ENCODE measurements at regions not wholly inside any gene's neighbourhood (a gene's known extent, or its start where the extent isn't known, plus 50 kb on each side); places are given as distances from the start of the nearest gene placed in this dataset.

DNA sequence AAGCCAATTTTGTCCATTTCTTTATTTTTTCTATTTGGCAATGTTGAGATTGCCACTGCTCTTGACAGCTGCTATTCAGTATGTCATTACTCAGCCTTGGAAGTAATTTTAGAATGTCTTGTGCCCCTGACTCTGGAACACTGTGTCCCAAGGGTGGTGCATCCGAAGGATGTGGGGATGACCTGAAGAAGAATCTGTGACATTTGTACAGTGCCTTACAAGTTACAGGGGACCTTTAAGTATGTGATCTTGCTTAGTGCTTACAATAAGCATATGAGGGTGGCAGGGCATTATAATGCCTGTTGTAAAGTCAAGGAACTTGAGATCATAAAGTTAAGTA is 239.5 kb downstream of the REEP3 start:
- ChIA-PET CTCF (no interaction called here), POLR2A (no interaction called here)
- no TSS peak for BruUV-seq (replicated peaks)

DNA sequence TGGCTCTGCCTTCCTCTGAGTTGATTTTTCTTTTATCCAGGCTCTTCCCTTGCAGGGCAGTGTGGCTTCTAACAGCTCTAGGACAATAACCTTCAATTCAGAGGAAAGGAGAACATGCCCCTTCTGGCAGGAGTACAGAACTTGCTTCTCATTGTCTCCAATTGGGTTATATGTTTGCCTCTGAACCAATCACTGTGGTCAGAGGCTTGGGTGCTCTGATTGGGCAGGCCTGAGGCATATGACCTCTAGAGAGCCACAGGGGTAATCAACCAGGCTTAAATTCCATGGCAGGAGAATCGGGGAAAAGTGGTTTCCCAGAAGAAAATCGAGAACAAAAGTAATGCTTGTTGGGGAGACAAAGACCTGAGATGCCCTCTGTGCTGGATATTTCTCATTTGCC is 240.0 kb downstream of the REEP3 start:
- Mint-ChIP-seq H3K27me3 (ENCODE audit: insufficient read depth, unreplicated experiment) (no peaks in the 10 kb centered on the region), H3K4me3 (ENCODE audit: unreplicated experiment) (no peak overlapping the region), H3K9me3 (ENCODE audit: unreplicated experiment) (no peaks in the 10 kb centered on the region), H3K27ac (ENCODE audit: unreplicated experiment) (no peak overlapping the region), H3K4me1 (ENCODE audit: low read depth, unreplicated experiment) (peaks cover 3% of the 10 kb centered on the region), H3K36me3 (ENCODE audit: insufficient read depth, unreplicated experiment) (no peaks in the 10 kb centered on the region)
- BruUV-seq (replicated peaks): no TSS peak
- DNase-seq: no peak
- Histone ChIP-seq H3K4me1 (peaks cover 7% of the 10 kb centered on the region), H3K27me3 (replicated peaks; ENCODE audit: control insufficient read depth, insufficient read depth, low read length) (no peaks in the 10 kb centered on the region), H3K9me3 (no peaks in the 10 kb centered on the region), H3K4me3 (ENCODE audit: low read depth, low read length) (no peak overlapping the region), H3K36me3 (ENCODE audit: control insufficient read depth, insufficient read depth, low read length) (no peaks in the 10 kb centered on the region)
- CTCF ChIA-PET: no interaction called here
- POLR2A ChIA-PET: no interaction called here
- TF ChIP-seq, protein P1, sequence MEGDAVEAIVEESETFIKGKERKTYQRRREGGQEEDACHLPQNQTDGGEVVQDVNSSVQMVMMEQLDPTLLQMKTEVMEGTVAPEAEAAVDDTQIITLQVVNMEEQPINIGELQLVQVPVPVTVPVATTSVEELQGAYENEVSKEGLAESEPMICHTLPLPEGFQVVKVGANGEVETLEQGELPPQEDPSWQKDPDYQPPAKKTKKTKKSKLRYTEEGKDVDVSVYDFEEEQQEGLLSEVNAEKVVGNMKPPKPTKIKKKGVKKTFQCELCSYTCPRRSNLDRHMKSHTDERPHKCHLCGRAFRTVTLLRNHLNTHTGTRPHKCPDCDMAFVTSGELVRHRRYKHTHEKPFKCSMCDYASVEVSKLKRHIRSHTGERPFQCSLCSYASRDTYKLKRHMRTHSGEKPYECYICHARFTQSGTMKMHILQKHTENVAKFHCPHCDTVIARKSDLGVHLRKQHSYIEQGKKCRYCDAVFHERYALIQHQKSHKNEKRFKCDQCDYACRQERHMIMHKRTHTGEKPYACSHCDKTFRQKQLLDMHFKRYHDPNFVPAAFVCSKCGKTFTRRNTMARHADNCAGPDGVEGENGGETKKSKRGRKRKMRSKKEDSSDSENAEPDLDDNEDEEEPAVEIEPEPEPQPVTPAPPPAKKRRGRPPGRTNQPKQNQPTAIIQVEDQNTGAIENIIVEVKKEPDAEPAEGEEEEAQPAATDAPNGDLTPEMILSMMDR (IDR thresholded peaks at IDR 0.05; ENCODE audit: insufficient read depth in 1 of 2, low read depth in 1 of 2, low read length in 1 of 2, severe bottlenecking in 1 of 2, unreplicated experiment in 1 of 2): no peak
- intact Hi-C loops (cut with micrococcal nuclease; ENCODE audit: unreplicated experiment): no loop called here

More for the DNA sequence above, 239.5 kb downstream of the REEP3 start:
- H3K27me3 ChIP-seq (replicated peaks; ENCODE audit: control insufficient read depth, insufficient read depth, low read length): no peaks in the 10 kb centered on the region
- no peak for DNase-seq
- H3K4me3 ChIP-seq (ENCODE audit: low read depth, low read length): no peak overlapping the region
- no peak overlapping the region for H3K27ac Mint-ChIP-seq (ENCODE audit: unreplicated experiment)
- no peaks in the 10 kb centered on the region for H3K9me3 ChIP-seq
- no peaks in the 10 kb centered on the region for H3K9me3 Mint-ChIP-seq (ENCODE audit: unreplicated experiment)
- peaks cover 1% of the 10 kb centered on the region; the same call in 1 of the 2 replicates for H3K4me1 ChIP-seq
- H3K4me3 Mint-ChIP-seq (ENCODE audit: unreplicated experiment): no peak overlapping the region
- intact Hi-C loops (cut with micrococcal nuclease; ENCODE audit: unreplicated experiment): no loop called here
- H3K4me1 Mint-ChIP-seq (ENCODE audit: low read depth, unreplicated experiment): no peaks in the 10 kb centered on the region
- H3K36me3 ChIP-seq (ENCODE audit: control insufficient read depth, insufficient read depth, low read length): no peaks in the 10 kb centered on the region
- TF ChIP-seq, protein P1 (IDR thresholded peaks at IDR 0.05; ENCODE audit: insufficient read depth in 1 of 2, low read depth in 1 of 2, low read length in 1 of 2, severe bottlenecking in 1 of 2, unreplicated experiment in 1 of 2): no peak
- no peaks in the 10 kb centered on the region for H3K27me3 Mint-ChIP-seq (ENCODE audit: insufficient read depth, unreplicated experiment)
- H3K36me3 Mint-ChIP-seq (ENCODE audit: insufficient read depth, unreplicated experiment): no peaks in the 10 kb centered on the region

DNA sequence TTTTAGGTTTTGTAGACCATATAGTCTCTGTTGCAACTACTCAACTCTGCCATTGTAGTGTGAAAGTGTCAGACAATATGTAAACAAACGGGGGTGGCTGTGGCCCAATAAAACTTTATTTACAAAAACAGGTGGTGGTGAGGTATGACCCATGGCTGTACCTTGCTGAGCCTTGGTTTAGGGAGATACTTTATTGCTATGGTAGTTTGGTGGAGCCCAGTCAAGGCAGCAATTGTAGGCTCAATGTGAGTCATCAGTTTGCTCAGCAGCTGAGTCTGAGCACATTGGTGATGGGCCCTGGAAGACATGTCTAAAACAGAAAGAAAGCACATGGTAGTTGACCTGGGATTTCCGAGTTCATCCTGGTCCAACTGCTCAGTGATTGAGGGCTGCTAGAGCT is 242.5 kb downstream of the REEP3 start:
- no peak overlapping the region for H3K27ac Mint-ChIP-seq (ENCODE audit: unreplicated experiment)
- ChIA-PET CTCF (interaction anchor here (1.1 kb wide), 1 partner anchor 56 kb away, joined by 3 read pairs; no protein-coding TSS in a partner anchor), POLR2A (no interaction called here)
- Histone ChIP-seq H3K36me3 (ENCODE audit: control insufficient read depth, insufficient read depth, low read length) (no peaks in the 10 kb centered on the region), H3K27me3 (replicated peaks; ENCODE audit: control insufficient read depth, insufficient read depth, low read length) (no peaks in the 10 kb centered on the region), H3K4me3 (ENCODE audit: low read depth, low read length) (no peak overlapping the region), H3K4me1 (peaks cover 20% of the 10 kb centered on the region), H3K9me3 (no peaks in the 10 kb centered on the region)
- DNase-seq: no peak
- TF ChIP-seq, protein P1 (IDR thresholded peaks at IDR 0.05; ENCODE audit: insufficient read depth in 1 of 2, low read depth in 1 of 2, low read length in 1 of 2, severe bottlenecking in 1 of 2, unreplicated experiment in 1 of 2): no peak
- no TSS peak for BruUV-seq (replicated peaks)
- intact Hi-C loops (cut with micrococcal nuclease; ENCODE audit: unreplicated experiment): no loop called here
- no peaks in the 10 kb centered on the region for H3K9me3 Mint-ChIP-seq (ENCODE audit: unreplicated experiment)
- H3K4me1 Mint-ChIP-seq (ENCODE audit: low read depth, unreplicated experiment): peaks cover 22% of the 10 kb centered on the region
- no peaks in the 10 kb centered on the region for H3K36me3 Mint-ChIP-seq (ENCODE audit: insufficient read depth, unreplicated experiment)
- no peak overlapping the region for H3K4me3 Mint-ChIP-seq (ENCODE audit: unreplicated experiment)
- H3K27me3 Mint-ChIP-seq (ENCODE audit: insufficient read depth, unreplicated experiment): no peaks in the 10 kb centered on the region

Data from Caco-2 (cell line).